WI38 (cell line): ENCODE measurements at regions not wholly inside any gene's neighbourhood (a gene's known extent, or its start where the extent isn't known, plus 50 kb on each side); places are given as distances from the start of the nearest gene placed in this dataset.

Experiments
- H3K4me3 ChIP-seq: 2 replicates; pipeline ENCODE4 v1.5.1; 2011; ENCODE audit warnings: low read depth, mild to moderate bottlenecking, control low read depth, low read length
- CTCF ChIP-seq: IDR thresholded peaks from 2 replicates; pipeline ENCODE4 v1.5.1; 2012; ENCODE audit warnings: low read depth, mild to moderate bottlenecking, control low read depth, low read length

GRCh38 chr13:65917731-65918130 lies 1312.4 kb downstream of the PCDH9 start:
- TF ChIP-seq CTCF: no peak

GRCh38 chr13:65915195-65915594 lies 1314.9 kb downstream of the PCDH9 start:
- no peak overlapping the region for H3K4me3 ChIP-seq
- no peak for TF ChIP-seq CTCF

More at GRCh38 chr13:65917731-65918130, 1312.4 kb downstream of the PCDH9 start:
- no peak overlapping the region for H3K4me3 ChIP-seq

- no peak for TF ChIP-seq CTCF
- H3K4me3 ChIP-seq: no peak overlapping the region
Observed at GRCh38 chr13:65914716-65915115, 1315.4 kb downstream of the PCDH9 start.

GRCh38 chr13:65913173-65913572 lies 1317.0 kb downstream of the PCDH9 start:
- TF ChIP-seq CTCF: no peak
- no peak overlapping the region for H3K4me3 ChIP-seq

- no peak overlapping the region for H3K4me3 ChIP-seq
- TF ChIP-seq CTCF: no peak
Observed at GRCh38 chr13:65912516-65912915, 1317.6 kb downstream of the PCDH9 start.

- no peak for TF ChIP-seq CTCF
- H3K4me3 ChIP-seq: no peak overlapping the region
Observed at GRCh38 chr13:65911546-65912193, 1318.5 kb downstream of the PCDH9 start.

GRCh38 chr13:65909501-65909900 lies 1320.6 kb downstream of the PCDH9 start:
- no peak for TF ChIP-seq CTCF
- H3K4me3 ChIP-seq: no peak overlapping the region
